Ascending aorta (tissue), 2 donors: ENCODE measurements at regions not wholly inside any gene's neighbourhood (a gene's known extent, or its start where the extent isn't known, plus 50 kb on each side); places are given as distances from the start of the nearest gene placed in this dataset.

ENCODE experiments used
- DNase-seq, 2 donors: peaks; one replicate each; pipeline ENCODE4 v3.0.0-alpha.2; 2019; ENCODE audit warnings: low spot score in 2 of 2
- H3K27ac ChIP-seq, 2 donors: fragments of 200-600 bp; sonication (generic); one replicate each; pipeline ENCODE4 v1.5.1; 2016 to 2017; ENCODE audit warnings: mild to moderate bottlenecking in 1 of 2
- H3K27me3 ChIP-seq: fragments of 200-600 bp; sonication (generic); one replicate; pipeline ENCODE4 v1.5.1; 2017
- H3K36me3 ChIP-seq, 2 donors: fragments of 200-600 bp; sonication (generic); one replicate each; pipeline ENCODE4 v1.5.1; 2016
- H3K4me1 ChIP-seq, 2 donors: fragments of 200-600 bp; sonication (generic); one replicate each; pipeline ENCODE4 v1.5.1; 2016 to 2017; ENCODE audit warnings: mild to moderate bottlenecking in 1 of 2
- H3K4me3 ChIP-seq, 2 donors: fragments of 200-600 bp; sonication (generic); one replicate each; pipeline ENCODE4 v1.5.1; 2016 to 2017; ENCODE audit warnings: mild to moderate bottlenecking in 1 of 2
- H3K9me3 ChIP-seq, 2 donors: fragments of 200-600 bp; sonication (generic); one replicate each; pipeline ENCODE4 v1.5.1; 2016
- intact Hi-C: fragments of 100-400 bp; cut with DNase I; formaldehyde crosslinking; loops from one replicate; pipeline ENCODE4 v1.15.1; 2023
- TF ChIP-seq, protein P1 (sequence below), 3 experiments: fragments of 200-600 bp in 2 of 3; fragments of 450-650 bp in 1 of 3; sonication (generic) in 2 of 3; IDR thresholded peaks; one replicate each; pipeline ENCODE4 v1.5.1; 2016 to 2019; ENCODE audit warnings: antibody characterized with exemption in 3 of 3, mild to moderate bottlenecking in 1 of 3, moderate library complexity in 1 of 3

DNA sequence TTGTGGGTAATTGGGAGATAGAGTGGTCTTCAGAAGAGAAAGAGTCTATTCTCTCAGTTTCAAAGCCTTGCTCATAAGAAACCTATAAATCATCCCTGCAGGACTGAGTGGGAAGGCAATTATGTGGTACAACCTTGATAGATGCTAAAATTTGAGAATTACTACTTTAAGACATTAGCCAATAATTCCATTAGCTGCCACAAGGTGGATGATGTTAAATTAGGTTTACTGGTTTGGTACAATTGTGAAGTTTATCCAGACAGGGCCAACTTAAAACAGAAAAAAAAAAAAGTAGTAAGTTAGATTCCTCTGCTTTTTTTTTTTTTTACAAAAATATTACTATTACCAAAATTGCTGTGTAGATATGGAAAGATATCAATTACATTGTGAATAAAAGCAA lies 73.2 kb upstream of the AMOT start:
- no peak for DNase-seq
- no peaks in the 10 kb centered on the region for H3K36me3 ChIP-seq

DNA sequence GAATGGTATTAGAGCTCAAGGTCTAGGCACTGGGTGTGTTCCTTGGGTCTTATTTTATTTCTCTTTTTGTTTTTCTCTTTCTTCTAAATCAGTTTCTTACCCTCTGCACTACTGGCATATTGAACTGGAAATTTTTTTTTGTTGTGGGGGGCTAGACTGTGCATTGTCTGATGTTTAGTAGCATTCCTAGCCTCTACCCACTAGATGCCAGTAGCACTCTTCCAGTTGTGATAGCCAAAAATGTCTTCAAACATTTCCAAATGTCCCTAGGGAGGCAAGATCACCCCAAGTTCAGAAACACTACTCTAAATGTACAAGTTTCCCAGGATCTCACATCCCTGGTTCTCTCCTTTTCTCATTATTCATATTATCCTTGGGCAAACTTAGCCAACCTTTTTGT lies 69.8 kb upstream of the AMOT start:
- Histone ChIP-seq H3K4me3 (no peak overlapping the region), H3K27me3 (no peaks in the 10 kb centered on the region), H3K36me3 (no peaks in the 10 kb centered on the region), H3K27ac (no peak overlapping the region), H3K9me3 (no peaks in the 10 kb centered on the region), H3K4me1 (no peaks in the 10 kb centered on the region)
- intact Hi-C loops: no loop called here
- TF ChIP-seq, protein P1, sequence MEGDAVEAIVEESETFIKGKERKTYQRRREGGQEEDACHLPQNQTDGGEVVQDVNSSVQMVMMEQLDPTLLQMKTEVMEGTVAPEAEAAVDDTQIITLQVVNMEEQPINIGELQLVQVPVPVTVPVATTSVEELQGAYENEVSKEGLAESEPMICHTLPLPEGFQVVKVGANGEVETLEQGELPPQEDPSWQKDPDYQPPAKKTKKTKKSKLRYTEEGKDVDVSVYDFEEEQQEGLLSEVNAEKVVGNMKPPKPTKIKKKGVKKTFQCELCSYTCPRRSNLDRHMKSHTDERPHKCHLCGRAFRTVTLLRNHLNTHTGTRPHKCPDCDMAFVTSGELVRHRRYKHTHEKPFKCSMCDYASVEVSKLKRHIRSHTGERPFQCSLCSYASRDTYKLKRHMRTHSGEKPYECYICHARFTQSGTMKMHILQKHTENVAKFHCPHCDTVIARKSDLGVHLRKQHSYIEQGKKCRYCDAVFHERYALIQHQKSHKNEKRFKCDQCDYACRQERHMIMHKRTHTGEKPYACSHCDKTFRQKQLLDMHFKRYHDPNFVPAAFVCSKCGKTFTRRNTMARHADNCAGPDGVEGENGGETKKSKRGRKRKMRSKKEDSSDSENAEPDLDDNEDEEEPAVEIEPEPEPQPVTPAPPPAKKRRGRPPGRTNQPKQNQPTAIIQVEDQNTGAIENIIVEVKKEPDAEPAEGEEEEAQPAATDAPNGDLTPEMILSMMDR (IDR thresholded peaks at IDR 0.05): no peak
- no peak for DNase-seq

More for the DNA sequence above, 73.2 kb upstream of the AMOT start:
- no peaks in the 10 kb centered on the region for H3K27me3 ChIP-seq
- no peak overlapping the region for H3K27ac ChIP-seq
- intact Hi-C loops: no loop called here
- no peaks in the 10 kb centered on the region for H3K4me1 ChIP-seq
- H3K4me3 ChIP-seq: no peak overlapping the region
- H3K9me3 ChIP-seq: no peaks in the 10 kb centered on the region
- TF ChIP-seq, protein P1 (IDR thresholded peaks at IDR 0.05): no peak

DNA sequence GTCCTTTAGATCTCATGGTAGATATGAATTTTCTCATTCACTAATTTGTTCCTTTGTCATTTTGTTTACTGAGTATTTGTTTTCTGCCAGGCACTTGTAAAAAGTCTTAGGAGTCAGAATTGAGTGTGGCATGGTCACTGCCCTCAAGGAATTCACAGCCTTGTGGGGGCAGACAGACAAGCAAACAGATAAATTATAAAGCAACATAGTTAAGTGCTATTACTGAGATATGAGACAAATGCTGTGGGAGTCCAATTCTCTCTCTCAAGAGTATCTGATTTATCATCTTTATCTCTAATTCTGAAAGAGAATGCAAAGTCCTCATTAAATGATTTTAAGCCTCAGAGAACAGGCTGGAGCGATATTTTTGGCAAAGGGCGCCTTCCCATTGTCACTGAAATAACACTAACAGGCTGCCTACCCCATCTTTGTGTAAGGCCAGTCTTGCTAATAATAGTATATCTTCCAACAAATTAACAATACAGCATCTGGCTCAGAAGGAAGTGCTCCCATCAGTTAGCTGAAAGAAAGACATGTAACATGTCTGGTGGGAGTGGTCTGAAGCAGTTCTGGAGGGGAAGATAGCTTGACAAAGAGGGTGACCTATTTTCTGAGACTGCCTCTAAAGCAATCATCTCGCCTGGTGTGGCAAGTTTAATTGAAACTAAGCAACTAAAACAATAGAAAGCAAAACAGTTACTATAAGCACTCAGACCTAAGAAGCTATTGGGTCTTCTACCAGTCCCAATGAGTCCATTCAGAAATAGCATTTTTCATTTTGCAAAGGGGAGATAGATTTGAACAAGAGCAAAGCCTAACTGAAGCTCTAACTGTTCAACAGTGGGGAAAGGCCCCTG lies 61.5 kb upstream of the AMOT start:
- intact Hi-C loops: no loop called here
- Histone ChIP-seq H3K4me1 (no peaks in the 10 kb centered on the region), H3K27me3 (no peaks in the 10 kb centered on the region), H3K27ac (no peak overlapping the region), H3K4me3 (no peak overlapping the region), H3K9me3 (no peaks in the 10 kb centered on the region), H3K36me3 (no peaks in the 10 kb centered on the region)
- no peak for DNase-seq
- TF ChIP-seq, protein P1 (IDR thresholded peaks at IDR 0.05): no peak

DNA sequence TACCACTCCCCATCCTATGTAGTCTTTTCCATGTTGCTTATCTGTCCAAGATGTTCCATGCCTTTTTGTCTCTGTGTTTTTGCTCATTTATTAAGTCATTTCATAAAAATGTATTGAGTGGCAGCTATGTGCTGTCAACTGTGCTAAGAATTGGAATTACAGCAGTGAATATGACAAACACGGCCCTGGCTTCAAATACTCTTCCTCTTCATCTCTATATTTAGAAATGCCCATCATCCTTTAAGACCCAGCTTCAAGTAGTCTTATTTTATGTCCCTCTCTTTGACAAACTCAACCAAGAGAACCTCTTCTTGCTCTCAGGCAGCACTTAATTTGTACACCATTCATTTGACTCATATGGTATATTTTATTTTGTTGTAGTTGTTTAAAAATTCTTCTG lies 55.4 kb upstream of the AMOT start:
- H3K4me3 ChIP-seq: no peak overlapping the region
- H3K27ac ChIP-seq: no peak overlapping the region
- TF ChIP-seq, protein P1 (IDR thresholded peaks at IDR 0.05): no peak
- no peaks in the 10 kb centered on the region for H3K27me3 ChIP-seq
- no peaks in the 10 kb centered on the region for H3K36me3 ChIP-seq
- DNase-seq: no peak
- intact Hi-C loops: no loop called here
- H3K4me1 ChIP-seq: no peaks in the 10 kb centered on the region
- no peaks in the 10 kb centered on the region for H3K9me3 ChIP-seq
